H1 (cell line): ENCODE measurements at regions not wholly inside any gene's neighbourhood (a gene's known extent, or its start where the extent isn't known, plus 50 kb on each side); places are given as distances from the start of the nearest gene placed in this dataset.

Experiments
- ATF2 ChIP-seq: IDR thresholded peaks from 2 replicates; pipeline ENCODE4 v1.6.1; 2012; ENCODE audit warnings: low read length, inconsistent platforms
- CREB1 ChIP-seq: IDR thresholded peaks from 2 replicates; pipeline ENCODE4 v1.6.1; 2012; ENCODE audit warnings: inconsistent platforms
- CTCF ChIP-seq, 3 experiments: IDR thresholded peaks; 1 replicate in 2 of 3; 2 replicates in 1 of 3; pipeline versions ENCODE4 v1.5.1 to v1.6.1; 2011; ENCODE audit warnings: low read length in 3 of 3, mild to moderate bottlenecking in 3 of 3, inconsistent platforms in 2 of 3, low read depth in 1 of 3, moderate library complexity in 1 of 3; ENCODE audit not compliant: insufficient read depth in 1 of 3; ENCODE audit errors: control extremely low read depth in 1 of 3
- EGR1 ChIP-seq: IDR thresholded peaks from 2 replicates; pipeline ENCODE4 v1.6.1; 2011; ENCODE audit warnings: low read depth, low read length, borderline replicate concordance
- EZH2 ChIP-seq: fragments of 200-600 bp; sonication (generic); IDR thresholded peaks from 2 replicates; pipeline ENCODE4 v1.7.1; 2012; ENCODE audit warnings: low read depth, mild to moderate bottlenecking, moderate library complexity, low read length, inconsistent platforms; ENCODE audit not compliant: severe bottlenecking
- GABPA ChIP-seq: IDR thresholded peaks from 2 replicates; pipeline ENCODE4 v1.6.1; 2011; ENCODE audit warnings: mild to moderate bottlenecking, low read length, moderate library complexity, borderline replicate concordance; ENCODE audit not compliant: insufficient read depth
- JUND ChIP-seq: IDR thresholded peaks from 2 replicates; pipeline ENCODE4 v1.6.1; 2011; ENCODE audit warnings: mild to moderate bottlenecking, improper control_type of control experiment, low read length
- POLR2AphosphoS5 ChIP-seq: IDR thresholded peaks from 2 replicates; pipeline ENCODE4 v1.6.1; 2011; ENCODE audit warnings: low read depth, low read length
- SAP30 ChIP-seq: fragments of 300-600 bp; sonication (generic); IDR thresholded peaks from 2 replicates; pipeline ENCODE4 v1.7.1; 2012; ENCODE audit warnings: low read length, moderate library complexity, mild to moderate bottlenecking, inconsistent platforms; ENCODE audit not compliant: insufficient read depth, insufficient replicate concordance
- SP2 ChIP-seq: IDR thresholded peaks from 2 replicates; pipeline ENCODE4 v1.6.1; 2012; ENCODE audit warnings: mild to moderate bottlenecking, low read length, inconsistent platforms
- SUZ12 ChIP-seq: fragments of 200-600 bp; sonication (generic); IDR thresholded peaks from 2 replicates; pipeline ENCODE4 v1.6.1; 2012; ENCODE audit warnings: mild to moderate bottlenecking, inconsistent platforms, low read length, moderate library complexity, mixed read lengths
- TBP ChIP-seq: IDR thresholded peaks from 2 replicates; pipeline ENCODE4 v1.6.1; 2011; ENCODE audit warnings: low read depth, low read length, improper control_type of control experiment

- TF ChIP-seq JUND (no peak), SP2 (no peak), GABPA (no peak), ATF2 (no peak), EGR1 (no peak), CTCF (IDR thresholded peaks at IDR 0.05; ENCODE audit: control extremely low read depth in 1 of 3, insufficient read depth in 1 of 3, low read depth in 1 of 3, low read length in 3 of 3) (no peak), SAP30 (no peak), CREB1 (no peak), EZH2 (no peak), POLR2AphosphoS5 (no peak), TBP (no peak), SUZ12 (no peak)
Observed at GRCh38 chrX:131217989-131218388, 71.1 kb downstream of the IGSF1 start.
